IPS-20b (cell line): ENCODE measurements at regions not wholly inside any gene's neighbourhood (a gene's known extent, or its start where the extent isn't known, plus 50 kb on each side); places are given as distances from the start of the nearest gene placed in this dataset.

ENCODE experiments used
- H3K27ac ChIP-seq: one replicate; pipeline ENCODE4 v1.5.1; 2013; ENCODE audit warnings: low read length
- H3K27me3 ChIP-seq: 2 replicates; pipeline ENCODE4 v1.6.1; 2013; ENCODE audit warnings: mild to moderate bottlenecking, low read length, inconsistent platforms; ENCODE audit not compliant: insufficient read depth
- H3K36me3 ChIP-seq: 2 replicates; pipeline ENCODE4 v1.6.1; 2013; ENCODE audit warnings: low read depth, mild to moderate bottlenecking, inconsistent platforms, low read length, moderate library complexity; ENCODE audit not compliant: insufficient read depth
- H3K4me1 ChIP-seq: 2 replicates; pipeline ENCODE4 v1.6.1; 2013; ENCODE audit warnings: mild to moderate bottlenecking, control low read depth, inconsistent platforms, low read length, moderate library complexity; ENCODE audit not compliant: insufficient read depth
- H3K4me3 ChIP-seq: 2 replicates; pipeline ENCODE4 v1.5.1; 2013; ENCODE audit warnings: mild to moderate bottlenecking, low read length, inconsistent platforms
- H3K9ac ChIP-seq: 2 replicates; pipeline ENCODE4 v1.6.1; 2013; ENCODE audit warnings: low read depth, mild to moderate bottlenecking, inconsistent platforms, low read length, moderate library complexity
- H3K9me3 ChIP-seq: 2 replicates; pipeline ENCODE4 v1.6.1; 2013; ENCODE audit warnings: mild to moderate bottlenecking, low read depth, low read length, inconsistent platforms; ENCODE audit not compliant: insufficient read depth

GRCh38 chr13:40115426-40115825, 460.0 kb downstream of the COG6 start:
- Histone ChIP-seq H3K9ac (no peak overlapping the region), H3K27ac (no peak overlapping the region), H3K36me3 (no peaks in the 10 kb centered on the region), H3K9me3 (peaks cover 3% of the 10 kb centered on the region; the same call in 1 of the 2 replicates), H3K27me3 (no peaks in the 10 kb centered on the region), H3K4me1 (0 out of 2 replicates have a peak, but pooled peaks cover 2% of the 10 kb centered on the region), H3K4me3 (no peak overlapping the region)

- Histone ChIP-seq H3K27me3 (no peaks in the 10 kb centered on the region), H3K36me3 (no peaks in the 10 kb centered on the region), H3K4me3 (no peak overlapping the region), H3K27ac (no peak overlapping the region), H3K9me3 (peaks cover 3% of the 10 kb centered on the region; the same call in 1 of the 2 replicates), H3K9ac (no peak overlapping the region), H3K4me1 (0 out of 2 replicates have a peak, but pooled peaks cover 2% of the 10 kb centered on the region)
Observed at GRCh38 chr13:40116008-40116407, 460.5 kb downstream of the COG6 start.

GRCh38 chr13:40118337-40118736, 462.9 kb downstream of the COG6 start:
- Histone ChIP-seq H3K4me1 (0 out of 2 replicates have a peak, but pooled peaks cover 3% of the 10 kb centered on the region), H3K27ac (no peak overlapping the region), H3K36me3 (no peaks in the 10 kb centered on the region), H3K4me3 (no peak overlapping the region), H3K9ac (no peak overlapping the region), H3K27me3 (no peaks in the 10 kb centered on the region), H3K9me3 (peaks cover 3% of the 10 kb centered on the region; the same call in 1 of the 2 replicates)

GRCh38 chr13:40119852-40120251, 464.4 kb downstream of the COG6 start:
- H3K9ac ChIP-seq, result no peak overlapping the region
- H3K9me3 ChIP-seq, result peaks cover 3% of the 10 kb centered on the region; the same call in 1 of the 2 replicates
- no peak overlapping the region for H3K4me3 ChIP-seq
- H3K4me1 ChIP-seq, result peaks cover 15% of the 10 kb centered on the region; the same call in 1 of the 2 replicates
- H3K36me3 ChIP-seq, result no peaks in the 10 kb centered on the region
- H3K27ac ChIP-seq, result no peak overlapping the region
- no peaks in the 10 kb centered on the region for H3K27me3 ChIP-seq

- H3K4me1 ChIP-seq, result peaks cover 15% of the 10 kb centered on the region; the same call in 1 of the 2 replicates
- no peak overlapping the region for H3K27ac ChIP-seq
- H3K27me3 ChIP-seq, result no peaks in the 10 kb centered on the region
- no peaks in the 10 kb centered on the region for H3K36me3 ChIP-seq
- no peak overlapping the region for H3K9ac ChIP-seq
- H3K9me3 ChIP-seq, result peaks cover 3% of the 10 kb centered on the region; the same call in 1 of the 2 replicates
- H3K4me3 ChIP-seq, result no peak overlapping the region
Observed at GRCh38 chr13:40120288-40120687, 464.8 kb downstream of the COG6 start.

- Histone ChIP-seq H3K4me3 (no peak overlapping the region), H3K27me3 (no peaks in the 10 kb centered on the region), H3K4me1 (peaks cover 15% of the 10 kb centered on the region; the same call in 1 of the 2 replicates), H3K9me3 (peaks cover 3% of the 10 kb centered on the region; the same call in 1 of the 2 replicates), H3K36me3 (no peaks in the 10 kb centered on the region), H3K27ac (no peak overlapping the region), H3K9ac (no peak overlapping the region)
Observed at GRCh38 chr13:40120781-40121180, 465.3 kb downstream of the COG6 start.

DNA sequence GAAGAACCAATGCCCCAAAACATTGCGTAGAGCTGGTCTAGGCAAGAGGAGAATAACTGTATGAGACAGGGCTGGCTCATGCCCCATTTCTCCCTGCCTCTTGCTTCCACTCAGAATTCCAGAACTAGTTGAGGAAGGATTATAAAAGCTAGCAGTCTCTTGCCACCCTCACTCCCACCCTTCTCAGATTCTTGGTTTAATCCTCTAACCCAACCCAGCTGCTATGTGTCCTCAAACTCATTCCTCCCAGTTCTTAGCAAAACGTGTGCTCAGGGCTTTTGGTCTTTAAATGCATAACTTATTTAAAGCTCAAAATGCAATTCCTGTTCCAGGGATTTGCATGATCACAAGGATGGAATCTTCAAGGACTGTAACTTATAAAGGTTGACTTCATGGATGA, 466.3 kb downstream of the COG6 start:
- H3K27ac ChIP-seq, result no peak overlapping the region
- H3K4me3 ChIP-seq, result no peak overlapping the region
- peaks cover 12% of the 10 kb centered on the region; the same call in 1 of the 2 replicates for H3K4me1 ChIP-seq

GRCh38 chr13:40123962-40124632, 468.6 kb downstream of the COG6 start:
- Histone ChIP-seq H3K36me3 (no peaks in the 10 kb centered on the region), H3K9me3 (peaks cover 3% of the 10 kb centered on the region; the same call in 1 of the 2 replicates), H3K4me1 (peaks cover 12% of the 10 kb centered on the region; the same call in 1 of the 2 replicates), H3K9ac (no peak overlapping the region), H3K4me3 (no peak overlapping the region), H3K27ac (no peak overlapping the region), H3K27me3 (no peaks in the 10 kb centered on the region)

More for the DNA sequence above, 466.3 kb downstream of the COG6 start:
- Histone ChIP-seq H3K9ac (no peak overlapping the region), H3K27me3 (no peaks in the 10 kb centered on the region), H3K9me3 (peaks cover 3% of the 10 kb centered on the region; the same call in 1 of the 2 replicates), H3K36me3 (no peaks in the 10 kb centered on the region)

GRCh38 chr13:40124633-40125015, 469.2 kb downstream of the COG6 start:
- no peak overlapping the region for H3K9ac ChIP-seq
- no peak overlapping the region for H3K4me3 ChIP-seq
- H3K4me1 ChIP-seq, result peaks cover 12% of the 10 kb centered on the region; the same call in 1 of the 2 replicates
- H3K36me3 ChIP-seq, result no peaks in the 10 kb centered on the region
- no peaks in the 10 kb centered on the region for H3K27me3 ChIP-seq
- no peak overlapping the region for H3K27ac ChIP-seq
- H3K9me3 ChIP-seq, result peaks cover 3% of the 10 kb centered on the region; the same call in 1 of the 2 replicates

DNA sequence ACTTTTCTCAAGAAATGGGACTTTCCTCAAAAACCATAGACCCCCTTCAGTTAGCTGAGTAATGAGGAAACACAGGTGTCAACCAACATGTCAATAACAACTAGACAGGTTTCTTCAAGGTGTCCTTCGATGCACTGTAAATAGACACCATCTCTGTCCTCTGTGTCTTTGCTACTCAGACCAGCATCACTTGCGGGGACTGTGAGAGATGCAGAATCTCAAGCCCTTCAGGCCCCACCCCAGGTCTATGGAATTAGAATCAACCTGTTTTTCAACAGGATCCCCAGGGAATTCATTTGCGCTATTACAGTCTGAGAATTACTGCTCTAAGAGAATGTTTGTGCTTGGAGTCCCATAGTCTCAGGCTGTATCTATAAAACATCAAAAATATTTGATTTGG, 469.9 kb downstream of the COG6 start:
- H3K9ac ChIP-seq, result no peak overlapping the region
- H3K27me3 ChIP-seq, result no peaks in the 10 kb centered on the region
- no peaks in the 10 kb centered on the region for H3K36me3 ChIP-seq
- H3K4me1 ChIP-seq, result peaks cover 12% of the 10 kb centered on the region; the same call in 1 of the 2 replicates
- no peak overlapping the region for H3K27ac ChIP-seq
- H3K9me3 ChIP-seq, result no peaks in the 10 kb centered on the region
- no peak overlapping the region for H3K4me3 ChIP-seq

GRCh38 chr13:40126306-40127085, 471.0 kb downstream of the COG6 start:
- H3K9ac ChIP-seq, result no peak overlapping the region
- H3K27me3 ChIP-seq, result no peaks in the 10 kb centered on the region
- peaks cover 12% of the 10 kb centered on the region; the same call in 1 of the 2 replicates for H3K4me1 ChIP-seq
- H3K36me3 ChIP-seq, result no peaks in the 10 kb centered on the region
- H3K27ac ChIP-seq, result no peak overlapping the region
- H3K9me3 ChIP-seq, result no peaks in the 10 kb centered on the region
- no peak overlapping the region for H3K4me3 ChIP-seq
